Suprapubic skin (tissue), 4 donors: ENCODE measurements at regions not wholly inside any gene's neighbourhood (a gene's known extent, or its start where the extent isn't known, plus 50 kb on each side); places are given as distances from the start of the nearest gene placed in this dataset.

Experiments used
- DNase-seq, 2 donors: peaks; one replicate each; pipeline ENCODE4 v3.0.0-alpha.2; 2019; ENCODE audit warnings: low spot score in 2 of 2
- H3K27ac ChIP-seq: fragments of 200-600 bp; sonication (generic); one replicate; pipeline ENCODE4 v1.5.1; 2019
- H3K27me3 ChIP-seq: fragments of 200-600 bp; sonication (generic); one replicate; pipeline ENCODE4 v1.5.1; 2019
- H3K36me3 ChIP-seq: fragments of 200-600 bp; sonication (generic); one replicate; pipeline ENCODE4 v1.5.1; 2019
- H3K4me1 ChIP-seq: fragments of 200-600 bp; sonication (generic); one replicate; pipeline ENCODE4 v1.5.1; 2019
- H3K4me3 ChIP-seq: fragments of 200-600 bp; sonication (generic); one replicate; pipeline ENCODE4 v1.5.1; 2019; ENCODE audit warnings: mild to moderate bottlenecking
- H3K9me3 ChIP-seq: fragments of 200-600 bp; sonication (generic); one replicate; pipeline ENCODE4 v1.5.1; 2019
- EP300 ChIP-seq: sonication (generic); formaldehyde crosslinking; IDR thresholded peaks from one replicate; pipeline ENCODE4 v1.6.1; 2017; ENCODE audit warnings: antibody characterized with exemption
- POLR2A ChIP-seq, 2 donors: fragments of 450-650 bp; IDR thresholded peaks; one replicate each; pipeline ENCODE4 v1.6.1; 2017; ENCODE audit warnings: antibody characterized with exemption in 2 of 2, mild to moderate bottlenecking in 2 of 2, moderate library complexity in 2 of 2
- POLR2AphosphoS5 ChIP-seq, 3 donors: sonication (generic); formaldehyde crosslinking; IDR thresholded peaks; one replicate each; pipeline ENCODE4 v1.6.1; 2017; ENCODE audit warnings: antibody characterized with exemption in 3 of 3
- WGBS: methylation state at CpG from one replicate; pipeline ENCODE4 v1.1.5; 2018; 5-methylcytosine and 5-hydroxymethylcytosine counted together
- TF ChIP-seq, protein P1 (sequence below), 2 donors: fragments of 200-600 bp in 1 of 2; fragments of 450-650 bp in 1 of 2; sonication (generic) in 1 of 2; IDR thresholded peaks; one replicate each; pipeline ENCODE4 v1.5.1; 2016 to 2019; ENCODE audit warnings: antibody characterized with exemption in 2 of 2, mild to moderate bottlenecking in 1 of 2, moderate library complexity in 1 of 2

GRCh38 chr3:67901681-67902080 is 247.3 kb upstream of the SUCLG2 start:
- TF ChIP-seq POLR2A (IDR thresholded peaks at IDR 0.05) (no peak), EP300 (no peak), POLR2AphosphoS5 (IDR thresholded peaks at IDR 0.05) (no peak)
- TF ChIP-seq, protein P1, sequence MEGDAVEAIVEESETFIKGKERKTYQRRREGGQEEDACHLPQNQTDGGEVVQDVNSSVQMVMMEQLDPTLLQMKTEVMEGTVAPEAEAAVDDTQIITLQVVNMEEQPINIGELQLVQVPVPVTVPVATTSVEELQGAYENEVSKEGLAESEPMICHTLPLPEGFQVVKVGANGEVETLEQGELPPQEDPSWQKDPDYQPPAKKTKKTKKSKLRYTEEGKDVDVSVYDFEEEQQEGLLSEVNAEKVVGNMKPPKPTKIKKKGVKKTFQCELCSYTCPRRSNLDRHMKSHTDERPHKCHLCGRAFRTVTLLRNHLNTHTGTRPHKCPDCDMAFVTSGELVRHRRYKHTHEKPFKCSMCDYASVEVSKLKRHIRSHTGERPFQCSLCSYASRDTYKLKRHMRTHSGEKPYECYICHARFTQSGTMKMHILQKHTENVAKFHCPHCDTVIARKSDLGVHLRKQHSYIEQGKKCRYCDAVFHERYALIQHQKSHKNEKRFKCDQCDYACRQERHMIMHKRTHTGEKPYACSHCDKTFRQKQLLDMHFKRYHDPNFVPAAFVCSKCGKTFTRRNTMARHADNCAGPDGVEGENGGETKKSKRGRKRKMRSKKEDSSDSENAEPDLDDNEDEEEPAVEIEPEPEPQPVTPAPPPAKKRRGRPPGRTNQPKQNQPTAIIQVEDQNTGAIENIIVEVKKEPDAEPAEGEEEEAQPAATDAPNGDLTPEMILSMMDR (IDR thresholded peaks at IDR 0.05) = no peak
- 92% methylated on average over 1 of the region's 1 CpG for WGBS

DNA sequence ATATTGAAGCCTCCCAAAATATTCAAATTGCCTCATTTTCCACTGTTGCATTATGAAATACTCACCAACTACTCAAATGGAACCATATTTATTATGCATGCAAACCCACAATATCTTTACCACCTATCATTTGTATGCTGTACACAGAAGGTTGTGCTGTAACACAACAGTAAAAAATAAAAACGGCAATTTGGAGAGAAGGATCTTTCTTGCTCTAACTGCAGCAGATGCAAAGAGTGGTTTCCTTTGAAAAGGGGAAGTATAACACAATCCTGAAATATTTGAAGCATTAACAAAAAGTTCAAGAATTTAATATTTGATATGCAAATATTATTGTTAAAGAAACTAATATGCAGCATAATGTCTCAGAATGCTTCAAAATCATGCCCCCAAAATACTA is 244.5 kb upstream of the SUCLG2 start:
- 80% methylated on average over 1 of the region's 1 CpG for WGBS

More at GRCh38 chr3:67901681-67902080, 247.3 kb upstream of the SUCLG2 start:
- Histone ChIP-seq H3K4me1 (no peaks in the 10 kb centered on the region), H3K36me3 (no peaks in the 10 kb centered on the region), H3K9me3 (no peaks in the 10 kb centered on the region), H3K4me3 (no peak overlapping the region), H3K27ac (no peak overlapping the region), H3K27me3 (no peaks in the 10 kb centered on the region)
- DNase-seq = no peak

GRCh38 chr3:67897351-67898336 is 243.2 kb upstream of the SUCLG2 start:
- Histone ChIP-seq H3K27ac (no peak overlapping the region), H3K9me3 (no peaks in the 10 kb centered on the region), H3K27me3 (no peaks in the 10 kb centered on the region), H3K4me3 (no peak overlapping the region), H3K4me1 (no peaks in the 10 kb centered on the region), H3K36me3 (no peaks in the 10 kb centered on the region)
- TF ChIP-seq POLR2A (IDR thresholded peaks at IDR 0.05) = no peak
- TF ChIP-seq POLR2AphosphoS5 (IDR thresholded peaks at IDR 0.05) = no peak
- TF ChIP-seq EP300 = no peak
- TF ChIP-seq, protein P1 (IDR thresholded peaks at IDR 0.05) = no peak
- 64% methylated on average over 15 of the region's 15 CpGs for WGBS
- no peak for DNase-seq

More for the DNA sequence above, 244.5 kb upstream of the SUCLG2 start:
- no peaks in the 10 kb centered on the region for H3K36me3 ChIP-seq
- no peaks in the 10 kb centered on the region for H3K4me1 ChIP-seq
- no peak overlapping the region for H3K27ac ChIP-seq
- H3K4me3 ChIP-seq = no peak overlapping the region
- no peaks in the 10 kb centered on the region for H3K27me3 ChIP-seq
- H3K9me3 ChIP-seq = no peaks in the 10 kb centered on the region
- TF ChIP-seq POLR2AphosphoS5 (IDR thresholded peaks at IDR 0.05) = no peak
- no peak for TF ChIP-seq POLR2A (IDR thresholded peaks at IDR 0.05)
- TF ChIP-seq, protein P1 (IDR thresholded peaks at IDR 0.05) = no peak
- no peak for TF ChIP-seq EP300
- DNase-seq = no peak

- DNase-seq = no peak
- TF ChIP-seq POLR2AphosphoS5 (IDR thresholded peaks at IDR 0.05) (no peak), POLR2A (IDR thresholded peaks at IDR 0.05) (no peak), EP300 (no peak)
- TF ChIP-seq, protein P1 (IDR thresholded peaks at IDR 0.05) = no peak
- H3K27me3 ChIP-seq = no peaks in the 10 kb centered on the region
- H3K36me3 ChIP-seq = no peaks in the 10 kb centered on the region
- WGBS = 75% methylated on average over 1 of the region's 1 CpG
- H3K9me3 ChIP-seq = no peaks in the 10 kb centered on the region
- no peaks in the 10 kb centered on the region for H3K4me1 ChIP-seq
- H3K27ac ChIP-seq = no peak overlapping the region
- H3K4me3 ChIP-seq = no peak overlapping the region
These were observed 241.7 kb upstream of the SUCLG2 start for GRCh38 chr3:67896130-67896529.

- Histone ChIP-seq H3K4me3 (no peak overlapping the region), H3K4me1 (no peaks in the 10 kb centered on the region), H3K9me3 (no peaks in the 10 kb centered on the region), H3K27ac (no peak overlapping the region), H3K36me3 (no peaks in the 10 kb centered on the region), H3K27me3 (no peaks in the 10 kb centered on the region)
- no peak for DNase-seq
- WGBS = 94% methylated on average over 4 of the region's 4 CpGs
- TF ChIP-seq, protein P1 (IDR thresholded peaks at IDR 0.05) = no peak
- TF ChIP-seq POLR2A (IDR thresholded peaks at IDR 0.05) (no peak), EP300 (no peak), POLR2AphosphoS5 (IDR thresholded peaks at IDR 0.05) (no peak)
These were observed 240.1 kb upstream of the SUCLG2 start for GRCh38 chr3:67894510-67894909.
